GM12892 (cell line): ENCODE measurements at regions not wholly inside any gene's neighbourhood (a gene's known extent, or its start where the extent isn't known, plus 50 kb on each side); places are given as distances from the start of the nearest gene placed in this dataset.

Experiments used
- POLR2A ChIP-seq: IDR thresholded peaks from 2 replicates; pipeline ENCODE4 v1.6.1; 2011; ENCODE audit warnings: low read depth, low read length, control low read depth
- POLR2AphosphoS5 ChIP-seq: IDR thresholded peaks from 2 replicates; pipeline ENCODE4 v1.6.1; 2011; ENCODE audit warnings: low read depth, low read length, control low read depth

DNA sequence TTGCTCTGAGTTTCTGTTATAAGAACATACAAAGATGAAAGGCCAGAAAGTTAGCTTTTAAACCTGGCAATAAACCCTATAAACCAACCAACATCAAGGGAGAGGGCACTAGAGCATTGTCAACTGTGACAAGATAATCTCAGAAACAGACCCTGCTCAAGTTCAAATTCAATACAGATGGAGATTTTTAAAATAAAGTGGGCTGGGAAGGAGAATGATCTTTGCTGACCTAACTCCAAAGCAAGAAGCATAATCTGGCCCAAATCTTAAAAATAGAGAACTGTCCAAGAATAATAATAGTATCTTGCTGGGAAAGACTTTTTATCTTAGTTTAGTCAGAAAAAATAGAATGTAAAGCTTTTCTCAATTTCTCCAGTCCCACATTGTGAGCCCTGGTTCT, 485.5 kb downstream of the DISC1 start:
- TF ChIP-seq POLR2A (no peak), POLR2AphosphoS5 (no peak)
